Suprapubic skin (tissue), 4 donors: ENCODE measurements at regions not wholly inside any gene's neighbourhood (a gene's known extent, or its start where the extent isn't known, plus 50 kb on each side); places are given as distances from the start of the nearest gene placed in this dataset.

Experiments
- POLR2A ChIP-seq, 2 donors: fragments of 450-650 bp; IDR thresholded peaks; one replicate each; pipeline ENCODE4 v1.6.1; 2017; ENCODE audit warnings: antibody characterized with exemption in 2 of 2, mild to moderate bottlenecking in 2 of 2, moderate library complexity in 2 of 2
- POLR2AphosphoS5 ChIP-seq, 3 donors: sonication (generic); formaldehyde crosslinking; IDR thresholded peaks; one replicate each; pipeline ENCODE4 v1.6.1; 2017; ENCODE audit warnings: antibody characterized with exemption in 3 of 3
- TF ChIP-seq, protein P1 (sequence below), 2 donors: fragments of 200-600 bp in 1 of 2; fragments of 450-650 bp in 1 of 2; sonication (generic) in 1 of 2; IDR thresholded peaks; one replicate each; pipeline ENCODE4 v1.5.1; 2016 to 2019; ENCODE audit warnings: antibody characterized with exemption in 2 of 2, mild to moderate bottlenecking in 1 of 2, moderate library complexity in 1 of 2

DNA sequence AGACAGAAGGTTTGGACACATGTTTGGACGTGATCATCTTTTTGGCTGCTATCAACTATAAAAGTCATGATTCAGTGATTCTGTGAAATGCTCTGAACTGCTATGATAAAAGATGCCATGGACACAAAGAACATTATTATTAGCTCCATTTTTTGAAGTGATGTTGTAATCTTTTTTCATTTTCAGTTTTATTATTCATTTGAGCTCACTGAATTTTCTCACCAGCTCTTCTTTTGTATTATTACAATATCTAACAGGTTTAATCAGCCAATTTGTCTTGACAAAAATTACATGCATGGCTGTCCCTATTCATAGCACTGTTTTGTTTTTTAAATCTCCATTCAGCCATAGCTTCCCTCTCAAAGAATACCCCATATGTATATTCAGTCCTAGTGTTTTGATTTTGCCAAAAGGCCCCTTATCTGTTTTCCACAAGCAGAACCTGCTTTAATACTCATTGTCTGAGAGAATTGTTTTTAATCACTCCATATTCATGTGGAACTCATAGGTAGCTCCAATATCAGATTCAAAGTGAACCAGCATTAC, 314.0 kb upstream of the FAM98A start:
- TF ChIP-seq, protein P1, sequence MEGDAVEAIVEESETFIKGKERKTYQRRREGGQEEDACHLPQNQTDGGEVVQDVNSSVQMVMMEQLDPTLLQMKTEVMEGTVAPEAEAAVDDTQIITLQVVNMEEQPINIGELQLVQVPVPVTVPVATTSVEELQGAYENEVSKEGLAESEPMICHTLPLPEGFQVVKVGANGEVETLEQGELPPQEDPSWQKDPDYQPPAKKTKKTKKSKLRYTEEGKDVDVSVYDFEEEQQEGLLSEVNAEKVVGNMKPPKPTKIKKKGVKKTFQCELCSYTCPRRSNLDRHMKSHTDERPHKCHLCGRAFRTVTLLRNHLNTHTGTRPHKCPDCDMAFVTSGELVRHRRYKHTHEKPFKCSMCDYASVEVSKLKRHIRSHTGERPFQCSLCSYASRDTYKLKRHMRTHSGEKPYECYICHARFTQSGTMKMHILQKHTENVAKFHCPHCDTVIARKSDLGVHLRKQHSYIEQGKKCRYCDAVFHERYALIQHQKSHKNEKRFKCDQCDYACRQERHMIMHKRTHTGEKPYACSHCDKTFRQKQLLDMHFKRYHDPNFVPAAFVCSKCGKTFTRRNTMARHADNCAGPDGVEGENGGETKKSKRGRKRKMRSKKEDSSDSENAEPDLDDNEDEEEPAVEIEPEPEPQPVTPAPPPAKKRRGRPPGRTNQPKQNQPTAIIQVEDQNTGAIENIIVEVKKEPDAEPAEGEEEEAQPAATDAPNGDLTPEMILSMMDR (IDR thresholded peaks at IDR 0.05), result no peak
- TF ChIP-seq POLR2A (IDR thresholded peaks at IDR 0.05) (no peak), POLR2AphosphoS5 (IDR thresholded peaks at IDR 0.05) (no peak)
